GM21825 (cell line): ENCODE measurements at regions not wholly inside any gene's neighbourhood (a gene's known extent, or its start where the extent isn't known, plus 50 kb on each side); places are given as distances from the start of the nearest gene placed in this dataset.
A peak's percentile ranks its signal among the peaks of the same experiment; 100 is the strongest.

Source experiments
- ATAC-seq: cut with Tn5 transposase; IDR thresholded peaks from one replicate; pipeline ENCODE4 v1.9.1; 2021; ENCODE audit warnings: mild to moderate bottlenecking, moderate library complexity; ENCODE audit not compliant: unreplicated experiment

DNA sequence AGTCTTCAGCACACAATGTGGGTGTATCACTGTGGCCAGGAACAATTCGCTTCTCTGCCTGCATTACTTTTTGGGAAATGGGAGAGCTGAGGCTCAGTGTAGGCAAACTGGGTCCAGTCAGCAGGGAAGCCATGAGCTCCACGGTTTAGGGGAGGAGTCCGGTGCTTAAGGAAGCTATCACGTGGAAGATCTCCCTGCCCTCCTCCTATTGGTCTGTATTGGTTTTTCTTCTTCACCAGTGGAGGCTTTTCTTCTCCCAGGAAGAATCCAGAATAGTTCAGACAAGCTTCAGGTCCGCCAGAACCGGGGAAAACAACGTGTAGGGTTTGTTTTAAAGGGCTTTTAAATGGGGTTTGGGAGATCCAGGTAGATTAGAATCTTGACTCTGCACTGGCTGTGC, 156.2 kb upstream of the CAMK1G start:
- no peak for ATAC-seq

DNA sequence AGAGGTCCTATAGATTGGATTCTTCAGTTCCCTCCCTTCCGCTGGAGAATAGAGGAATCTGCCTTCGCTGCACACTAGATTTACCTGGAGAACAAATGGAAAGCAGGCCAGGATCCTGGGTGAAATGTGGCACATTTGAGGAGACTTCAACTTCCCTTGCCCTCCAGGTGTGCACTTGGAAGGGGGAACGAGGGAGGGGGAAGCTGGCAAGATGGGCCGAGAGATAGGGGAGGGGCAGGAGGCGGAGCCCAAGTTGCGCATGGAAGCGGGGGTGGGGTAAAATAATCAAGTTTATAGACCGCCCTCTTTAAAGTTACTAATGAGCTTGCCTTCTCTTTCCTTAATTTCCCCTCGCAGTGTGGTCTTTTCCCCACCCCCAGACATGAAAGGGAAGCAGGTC, 155.7 kb upstream of the CAMK1G start:
- no peak for ATAC-seq

DNA sequence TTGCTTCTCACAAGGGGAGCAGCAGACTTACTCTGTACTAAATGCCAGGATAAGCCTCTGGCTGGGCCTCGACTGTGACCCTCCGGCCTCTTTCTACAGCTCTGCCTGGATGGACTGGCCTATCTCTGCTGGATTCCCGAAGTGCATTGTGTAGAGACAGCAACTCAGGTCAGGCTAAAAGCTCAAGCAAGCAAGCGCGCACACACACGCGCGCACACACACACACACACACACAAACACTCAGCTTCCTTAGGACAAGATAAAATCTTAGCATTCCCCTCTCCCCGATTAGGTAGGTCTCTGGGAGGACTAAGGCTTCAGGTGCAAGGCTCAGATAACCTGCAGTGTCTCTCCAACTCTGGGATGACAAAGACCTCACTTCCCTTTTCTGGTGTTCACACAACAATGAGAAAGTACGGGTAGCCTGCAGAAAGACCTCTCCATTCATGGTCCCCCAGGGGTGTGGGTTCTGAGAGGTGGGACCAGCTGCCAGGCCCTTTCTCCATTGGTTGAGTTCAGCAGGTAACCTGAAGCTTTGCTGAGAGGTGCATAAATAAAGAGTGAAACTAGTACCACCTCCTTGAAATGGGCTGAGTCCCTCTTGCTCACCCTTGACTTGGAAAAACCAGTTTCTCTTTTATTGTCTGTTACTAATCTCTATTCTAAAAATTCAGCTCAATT, 155.1 kb upstream of the CAMK1G start:
- ATAC-seq: no peak

DNA sequence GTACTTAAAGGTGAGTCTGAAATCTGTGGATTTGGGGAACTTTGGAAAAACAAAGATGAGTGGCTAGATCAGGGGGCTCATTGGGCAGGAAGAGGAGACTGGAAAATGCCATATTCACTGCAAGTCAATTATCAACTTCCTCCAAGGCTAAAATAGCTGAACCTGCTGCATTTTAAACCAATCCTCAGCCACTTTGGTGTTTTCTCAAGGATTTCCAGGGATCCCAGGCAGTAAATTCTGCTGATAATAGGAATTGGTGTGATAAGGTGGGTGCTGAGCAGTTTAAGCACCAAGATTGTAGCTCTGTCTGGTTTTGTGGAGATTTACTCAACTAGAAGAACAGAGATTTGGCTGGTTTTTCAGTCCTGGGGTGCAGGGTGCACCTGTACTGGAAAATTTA, 153.9 kb upstream of the CAMK1G start:
- no peak for ATAC-seq

DNA sequence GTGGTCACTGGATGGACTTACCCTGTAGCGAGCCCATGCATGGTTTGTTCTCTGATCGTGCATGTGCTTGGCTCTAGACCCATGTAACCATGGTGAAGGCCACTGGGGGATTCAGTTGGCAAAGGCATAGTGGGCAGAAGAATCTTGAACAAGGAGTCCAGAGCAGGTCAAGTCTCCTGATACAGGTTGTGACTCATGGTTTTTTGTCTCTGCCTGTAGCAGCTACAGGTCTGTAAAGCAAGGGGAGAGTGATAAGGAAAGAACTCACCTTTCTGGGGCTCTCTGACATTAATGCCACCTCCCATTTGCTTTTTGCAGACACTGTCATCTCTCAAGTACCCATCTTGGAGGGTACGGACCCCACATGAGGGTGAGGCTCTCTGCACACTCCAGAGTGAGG, 153.4 kb upstream of the CAMK1G start:
- no peak for ATAC-seq

GRCh38 chr1:209430821-209431259, 152.7 kb upstream of the CAMK1G start:
- ATAC-seq: no peak

GRCh38 chr1:209431402-209431801, 152.1 kb upstream of the CAMK1G start:
- no peak for ATAC-seq

DNA sequence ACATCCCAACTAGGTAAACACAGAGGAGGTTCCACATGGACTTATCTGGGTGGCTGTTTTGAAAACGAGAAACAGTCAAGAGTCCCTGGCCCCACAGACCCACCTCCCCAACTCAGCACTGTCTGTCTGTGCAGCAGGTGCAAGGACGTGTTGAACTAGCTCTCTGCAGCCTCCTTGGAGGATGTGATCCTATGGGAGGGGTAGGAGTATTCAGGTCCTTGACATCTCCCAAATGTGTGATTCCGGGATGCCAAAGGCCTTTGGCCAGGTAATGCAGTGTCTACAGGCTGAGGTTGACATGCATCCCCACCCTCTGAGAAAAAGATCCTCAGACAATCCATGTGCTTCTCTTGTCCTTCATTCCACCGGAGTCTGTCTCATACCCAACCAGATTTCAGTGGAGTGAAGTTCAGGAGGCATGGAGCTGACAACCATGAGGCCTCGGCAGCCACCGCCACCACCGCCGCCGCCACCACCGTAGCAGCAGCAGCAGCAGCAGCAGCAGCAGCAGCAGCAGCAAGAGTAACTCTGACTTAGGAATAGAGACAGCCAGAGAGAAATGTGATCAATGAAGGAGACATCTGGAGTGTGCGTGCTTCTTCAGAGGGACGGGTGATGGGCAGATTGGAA, 151.6 kb upstream of the CAMK1G start:
- no peak for ATAC-seq

GRCh38 chr1:209432443-209432825, 151.1 kb upstream of the CAMK1G start:
- ATAC-seq: no peak

- no peak for ATAC-seq
Observed at GRCh38 chr1:209433649-209434031, 149.9 kb upstream of the CAMK1G start.

- no peak for ATAC-seq
Observed at GRCh38 chr1:209434066-209434465, 149.4 kb upstream of the CAMK1G start.

GRCh38 chr1:209434631-209435217, 148.8 kb upstream of the CAMK1G start:
- ATAC-seq: no peak

DNA sequence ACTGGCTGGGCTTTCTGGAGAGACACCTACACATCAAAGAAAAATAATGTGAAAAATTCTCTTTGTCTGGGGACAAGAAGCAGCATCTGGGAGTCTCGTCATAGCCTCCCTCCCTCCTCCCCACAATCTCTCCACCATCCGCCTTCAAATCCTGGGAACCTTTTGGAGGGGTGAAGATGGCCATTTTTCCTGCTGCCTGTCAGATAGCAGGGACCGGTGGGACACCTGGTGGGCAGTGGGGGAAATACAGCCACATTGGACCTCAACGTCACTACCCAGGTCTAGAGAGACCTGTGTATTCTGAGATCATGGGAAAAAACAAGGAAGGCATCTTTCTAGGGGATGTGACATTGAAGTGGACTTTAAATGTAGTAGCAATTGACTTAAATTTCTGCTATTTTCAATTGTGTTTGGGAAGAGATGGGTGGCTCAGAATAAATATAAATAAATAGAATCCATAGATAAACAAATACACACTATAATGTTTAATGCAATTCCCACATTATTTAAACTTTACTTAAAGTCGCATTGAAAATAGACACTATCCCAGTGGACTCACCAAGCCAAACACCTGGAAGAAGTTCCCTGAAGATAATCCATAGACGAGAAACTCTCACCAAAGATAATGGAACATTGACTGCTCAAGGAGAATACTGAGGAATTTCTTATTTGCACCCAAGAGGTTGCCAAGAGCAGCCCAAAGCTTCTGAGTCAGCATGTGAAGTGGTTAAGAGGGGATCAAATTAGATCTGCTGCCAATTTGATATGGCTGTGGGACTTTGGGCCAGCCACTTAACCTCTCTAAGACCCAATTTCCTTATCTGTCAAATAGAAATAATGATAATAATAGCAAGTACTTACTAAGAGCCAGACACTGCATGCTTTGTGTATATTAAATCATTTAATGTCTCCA, 147.6 kb upstream of the CAMK1G start:
- ATAC-seq: peak; percentile 85

DNA sequence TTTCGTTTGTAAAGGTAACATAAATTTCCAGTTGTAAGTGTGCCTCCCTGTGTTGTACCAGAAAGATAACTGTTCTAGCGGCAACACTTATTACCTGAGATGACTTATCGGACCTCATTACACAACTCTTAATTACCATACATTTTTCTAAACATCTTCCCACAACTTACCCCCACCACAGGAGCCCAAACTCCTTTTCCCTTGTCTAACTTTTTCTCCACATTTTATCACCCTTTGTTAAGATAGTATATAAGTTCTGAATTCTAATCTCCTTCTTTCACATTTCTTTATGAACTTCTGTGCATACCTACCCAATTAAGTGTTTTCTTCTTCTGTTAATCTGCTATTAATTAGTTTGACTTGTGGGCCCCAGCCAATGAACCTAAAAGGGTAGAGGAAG, 143.7 kb upstream of the CAMK1G start:
- no peak for ATAC-seq

DNA sequence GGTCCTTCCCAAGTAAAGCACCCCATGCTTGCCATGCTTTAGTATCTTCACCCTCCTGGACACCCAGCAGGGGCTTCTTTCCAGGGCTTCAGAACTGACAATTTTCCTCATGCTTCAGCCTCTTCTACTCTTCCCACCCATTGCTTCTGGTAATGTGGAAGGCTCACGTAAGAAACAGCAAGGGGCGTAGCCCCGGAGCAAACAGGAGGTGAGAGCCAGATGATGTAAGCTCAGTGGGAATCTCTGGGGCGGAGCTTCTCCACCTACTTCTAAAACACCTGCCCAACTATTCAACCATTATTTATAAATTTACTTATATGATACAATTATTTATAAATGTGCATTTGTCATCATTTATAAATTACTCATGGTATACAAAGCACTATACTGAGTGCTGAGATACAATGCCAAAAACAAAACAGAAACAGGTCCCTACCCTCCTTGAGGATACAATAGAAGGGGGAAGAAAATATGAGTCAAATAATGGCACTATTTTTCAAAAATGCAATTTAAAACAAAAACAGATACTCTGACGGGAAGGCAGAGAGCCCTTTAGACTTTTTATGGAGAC, 140.1 kb upstream of the CAMK1G start:
- no peak for ATAC-seq

GRCh38 chr1:209443975-209444651, 139.4 kb upstream of the CAMK1G start:
- no peak for ATAC-seq

GRCh38 chr1:209444961-209445360, 138.6 kb upstream of the CAMK1G start:
- ATAC-seq: no peak

DNA sequence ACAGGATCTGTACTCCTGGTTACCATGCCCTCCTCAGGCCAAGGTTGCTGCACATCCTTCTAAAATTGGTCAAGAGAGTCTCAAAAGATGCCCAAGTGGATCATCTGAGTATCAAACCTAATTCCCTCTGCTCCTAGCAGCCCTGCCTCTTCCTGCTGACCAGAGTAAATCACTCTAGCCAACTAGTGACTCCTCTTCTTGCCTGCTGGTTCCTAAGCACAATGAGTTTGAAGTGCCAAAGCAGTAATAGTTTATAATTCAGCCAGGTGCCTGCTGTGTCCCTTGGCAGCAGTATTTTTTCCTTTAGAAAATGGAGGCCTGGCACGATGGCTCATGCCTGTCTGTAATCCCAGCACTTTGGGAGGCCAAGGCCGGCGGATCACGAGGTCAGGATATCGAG, 137.9 kb upstream of the CAMK1G start:
- no peak for ATAC-seq

DNA sequence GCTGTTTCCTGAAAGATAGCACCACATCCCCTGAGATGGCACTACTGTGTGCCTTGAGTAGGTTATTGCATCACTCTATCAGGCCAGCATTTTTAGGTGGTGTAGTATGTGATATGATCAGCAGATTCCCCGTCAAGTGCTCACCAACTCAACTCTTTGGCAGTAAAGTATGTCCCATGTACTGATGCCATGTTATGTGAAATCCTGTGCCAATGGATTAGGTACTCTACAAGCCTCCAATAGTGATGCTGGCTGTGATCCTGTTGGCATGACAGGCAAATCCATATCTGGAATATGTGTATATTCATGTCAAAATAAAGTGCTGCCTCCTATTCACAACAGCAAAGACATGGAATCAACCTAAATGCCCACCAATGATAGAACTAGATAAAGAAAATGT, 137.2 kb upstream of the CAMK1G start:
- no peak for ATAC-seq

DNA sequence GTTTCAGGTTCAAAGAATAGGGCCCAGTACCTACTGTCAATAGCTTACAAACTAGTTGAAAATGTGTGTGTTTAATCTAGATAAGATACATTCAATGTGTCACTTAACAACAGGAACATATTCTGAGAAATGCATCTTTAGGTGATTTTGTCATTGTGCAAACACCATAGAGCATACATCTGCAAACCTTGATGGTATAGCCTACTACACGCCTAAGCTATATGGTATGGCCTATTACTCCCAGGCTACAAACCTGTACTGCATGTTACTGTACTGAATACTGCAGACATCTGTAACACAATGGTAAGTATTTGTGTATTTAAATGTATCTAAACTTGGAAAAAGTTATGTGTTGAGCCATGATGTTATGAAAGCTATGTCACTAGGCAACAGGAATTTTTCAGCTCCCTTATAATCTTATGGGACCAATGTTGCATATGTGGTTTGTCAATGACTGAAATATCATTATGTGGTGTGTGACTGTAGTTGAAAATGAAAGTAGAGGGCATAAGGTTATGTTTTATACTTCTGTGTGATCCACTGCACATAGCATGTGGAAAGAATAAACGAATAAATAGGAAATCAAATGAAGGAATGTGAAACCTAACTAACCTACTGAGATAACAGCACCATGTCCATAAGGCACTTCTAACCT, 129.0 kb upstream of the CAMK1G start:
- ATAC-seq: no peak
